SU-DHL-6 (cell line): ENCODE measurements at regions not wholly inside any gene's neighbourhood (a gene's known extent, or its start where the extent isn't known, plus 50 kb on each side); places are given as distances from the start of the nearest gene placed in this dataset.

Source experiments
- EZH2phosphoT487 ChIP-seq: fragments of 200-600 bp; sonication (generic), shearing (Covaris generic); conservative IDR thresholded peaks from 2 replicates; pipeline ENCODE4 v1.6.1; 2018; ENCODE audit warnings: mild to moderate bottlenecking, antibody characterized with exemption, low read length, moderate library complexity, mixed read lengths
- TF ChIP-seq, protein P1 (sequence below): fragments of 200-600 bp; sonication (generic); IDR thresholded peaks from one replicate; pipeline ENCODE4 v1.5.1; 2017; ENCODE audit warnings: antibody characterized with exemption, mild to moderate bottlenecking, low read length, moderate library complexity; ENCODE audit not compliant: insufficient read depth, poor library complexity, severe bottlenecking

GRCh38 chr19:32246006-32246405 is 99.4 kb upstream of the ZNF507 start:
- TF ChIP-seq, protein P1, sequence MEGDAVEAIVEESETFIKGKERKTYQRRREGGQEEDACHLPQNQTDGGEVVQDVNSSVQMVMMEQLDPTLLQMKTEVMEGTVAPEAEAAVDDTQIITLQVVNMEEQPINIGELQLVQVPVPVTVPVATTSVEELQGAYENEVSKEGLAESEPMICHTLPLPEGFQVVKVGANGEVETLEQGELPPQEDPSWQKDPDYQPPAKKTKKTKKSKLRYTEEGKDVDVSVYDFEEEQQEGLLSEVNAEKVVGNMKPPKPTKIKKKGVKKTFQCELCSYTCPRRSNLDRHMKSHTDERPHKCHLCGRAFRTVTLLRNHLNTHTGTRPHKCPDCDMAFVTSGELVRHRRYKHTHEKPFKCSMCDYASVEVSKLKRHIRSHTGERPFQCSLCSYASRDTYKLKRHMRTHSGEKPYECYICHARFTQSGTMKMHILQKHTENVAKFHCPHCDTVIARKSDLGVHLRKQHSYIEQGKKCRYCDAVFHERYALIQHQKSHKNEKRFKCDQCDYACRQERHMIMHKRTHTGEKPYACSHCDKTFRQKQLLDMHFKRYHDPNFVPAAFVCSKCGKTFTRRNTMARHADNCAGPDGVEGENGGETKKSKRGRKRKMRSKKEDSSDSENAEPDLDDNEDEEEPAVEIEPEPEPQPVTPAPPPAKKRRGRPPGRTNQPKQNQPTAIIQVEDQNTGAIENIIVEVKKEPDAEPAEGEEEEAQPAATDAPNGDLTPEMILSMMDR: no peak
- no peak for TF ChIP-seq EZH2phosphoT487
